ENCODE measurements at regions not wholly inside any gene's neighbourhood (a gene's known extent, or its start where the extent isn't known, plus 50 kb on each side); places are given as distances from the start of the nearest gene placed in this dataset.
"Not testable (repeated sequence)": the region's sequence is repeated elsewhere in the genome, so short reads cannot be mapped to it uniquely, and the experiment has no call there.

DNA sequence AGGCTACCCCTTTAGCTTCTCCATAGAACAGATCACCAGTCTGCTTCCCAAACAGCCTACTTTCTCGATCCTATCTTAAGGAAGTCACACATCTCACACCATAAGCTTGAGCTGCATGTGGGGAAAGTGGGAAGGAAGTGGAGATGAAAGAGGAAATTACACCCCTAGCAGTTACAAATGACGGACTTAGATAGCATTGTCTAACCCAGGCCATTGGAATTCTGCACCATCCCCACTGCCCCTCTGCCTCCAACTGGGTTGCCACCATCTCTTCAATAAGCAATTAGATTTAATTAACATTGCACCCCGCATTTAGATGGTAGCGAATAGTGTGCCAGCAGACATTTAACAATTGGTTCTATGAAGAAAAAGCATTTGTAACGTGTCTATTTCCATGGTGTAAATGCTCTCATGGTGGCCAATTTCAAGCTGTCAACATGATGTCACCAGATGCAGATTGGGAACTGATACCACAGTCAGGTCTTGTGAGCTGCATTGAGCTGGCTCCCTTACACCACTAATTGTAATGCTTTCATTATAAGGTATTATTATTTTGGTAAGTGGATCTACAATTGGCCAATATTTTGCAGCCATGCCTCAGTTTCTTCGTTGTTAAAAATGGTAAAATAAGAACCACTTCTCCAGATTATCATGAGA is 124.7 kb downstream of the CD24 start:
- DNase-seq (ENCODE audit: low read depth, low spot score) = no peak

DNA sequence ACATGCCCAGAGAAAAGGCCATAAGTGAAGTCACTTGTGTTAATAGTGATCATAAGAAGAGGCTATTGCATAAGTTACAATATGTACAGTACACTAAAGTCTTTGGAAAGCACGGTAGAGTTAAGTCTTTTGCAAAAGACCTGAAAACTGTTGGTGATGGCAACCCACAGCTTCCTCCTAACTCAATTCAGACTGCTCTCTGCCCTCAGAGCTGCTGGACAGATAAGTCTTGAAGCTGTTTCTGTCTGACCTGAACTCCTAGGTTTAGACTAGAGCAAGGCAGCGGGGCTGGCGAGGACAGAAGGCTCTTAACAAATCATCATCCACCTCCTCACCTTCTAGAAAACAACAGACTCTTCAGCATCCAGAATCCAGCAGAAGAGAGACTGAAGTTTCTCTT is 125.4 kb downstream of the CD24 start:
- DNase-seq (ENCODE audit: low read depth, low spot score) = no peak

DNA sequence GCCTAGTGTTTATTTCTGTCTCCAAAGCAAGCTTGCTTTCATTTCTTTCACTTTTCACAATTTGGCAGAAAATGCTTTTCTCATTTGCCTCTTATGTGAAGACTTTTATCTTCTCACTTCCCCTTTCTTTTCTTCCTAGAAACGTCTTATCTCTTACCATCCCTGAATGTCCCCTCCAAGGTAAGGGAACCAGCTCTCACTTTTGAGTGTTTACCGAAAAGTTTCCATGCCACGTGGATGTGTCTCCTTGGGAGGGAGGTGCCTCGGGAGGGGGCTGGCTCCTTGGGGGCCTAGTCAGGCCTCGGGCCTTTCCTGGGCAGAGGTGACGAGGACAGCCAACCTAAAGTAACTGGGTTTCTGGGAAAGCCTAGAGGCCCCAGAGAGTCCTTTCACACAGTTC is 127.4 kb downstream of the CD24 start:
- no peak for DNase-seq (ENCODE audit: low read depth, low spot score)

DNA sequence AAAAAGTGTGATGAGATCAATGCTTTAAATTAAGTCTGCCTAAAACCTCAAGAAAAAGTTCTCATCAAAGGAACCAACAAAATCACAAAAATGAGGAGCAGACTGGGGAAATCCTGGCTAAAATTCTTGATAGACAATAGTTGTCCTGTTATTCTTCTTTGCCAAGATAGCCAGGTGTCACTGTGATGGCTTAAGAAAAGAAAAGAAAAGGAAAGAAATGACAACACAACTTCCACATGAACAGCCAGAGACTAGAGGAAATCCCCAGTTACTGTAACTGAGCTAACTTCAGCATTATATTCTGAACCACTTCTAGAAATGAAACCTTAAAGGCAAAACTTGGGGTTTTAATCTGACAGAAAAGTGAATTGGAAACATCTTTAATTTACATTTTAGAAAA is 129.6 kb downstream of the CD24 start:
- DNase-seq (ENCODE audit: low read depth, low spot score) = no peak

DNA sequence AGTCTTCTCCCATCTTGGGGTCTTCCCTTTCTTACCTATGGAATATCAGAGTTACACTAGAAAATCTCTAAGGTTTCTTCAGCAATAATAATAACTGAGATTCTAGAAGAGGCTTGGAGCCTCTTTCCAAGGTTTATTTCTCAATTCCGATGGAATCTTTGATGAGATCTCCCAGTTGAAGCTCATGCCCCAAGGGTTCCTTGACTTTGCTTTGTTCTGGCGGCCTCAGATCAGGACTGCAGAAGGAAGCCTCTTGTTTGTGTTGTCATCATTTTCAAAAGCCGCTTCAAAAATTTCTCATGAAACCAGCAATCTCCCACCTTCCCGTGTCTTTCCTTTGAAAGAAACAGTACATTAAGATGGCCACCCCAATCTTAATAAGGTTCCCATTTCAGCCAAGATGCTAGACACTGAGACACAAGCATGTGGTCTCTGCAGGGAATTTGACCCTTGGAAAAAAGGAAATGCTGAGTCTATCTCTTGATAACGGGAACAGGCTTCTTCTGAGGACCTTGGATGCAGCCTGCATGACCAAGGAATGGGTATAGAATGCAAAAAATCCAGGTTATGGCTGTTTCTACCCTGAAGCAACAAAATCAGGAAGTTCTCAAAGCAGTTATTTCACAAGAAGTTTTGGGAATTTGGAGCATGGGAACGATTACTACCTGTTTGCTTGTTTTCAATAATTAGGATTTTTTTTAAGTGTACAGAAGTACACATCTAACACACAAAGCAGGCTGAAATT is 141.6 kb downstream of the CD24 start:
- no peak for DNase-seq (ENCODE audit: low read depth, low spot score)

DNA sequence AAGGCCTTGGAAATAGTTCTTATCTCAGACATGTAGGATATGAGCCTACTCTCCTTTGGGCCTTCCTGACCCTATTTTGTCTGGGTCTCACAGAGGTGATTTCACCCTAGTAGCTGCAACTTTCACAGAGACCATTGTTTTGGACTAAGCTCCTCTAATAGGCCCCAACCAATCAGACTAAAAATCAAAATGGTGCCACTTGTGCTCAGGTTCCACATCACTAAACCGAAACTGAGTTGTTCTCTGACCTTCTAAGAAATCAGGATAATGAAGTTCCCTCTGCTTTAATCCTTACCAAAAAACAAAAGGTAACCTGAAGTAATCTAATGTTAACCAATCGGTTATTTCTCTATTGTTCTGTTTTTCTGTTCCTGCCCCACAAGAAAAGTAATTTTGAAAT is 143.6 kb downstream of the CD24 start:
- DNase-seq (ENCODE audit: low read depth, low spot score) = no peak

DNA sequence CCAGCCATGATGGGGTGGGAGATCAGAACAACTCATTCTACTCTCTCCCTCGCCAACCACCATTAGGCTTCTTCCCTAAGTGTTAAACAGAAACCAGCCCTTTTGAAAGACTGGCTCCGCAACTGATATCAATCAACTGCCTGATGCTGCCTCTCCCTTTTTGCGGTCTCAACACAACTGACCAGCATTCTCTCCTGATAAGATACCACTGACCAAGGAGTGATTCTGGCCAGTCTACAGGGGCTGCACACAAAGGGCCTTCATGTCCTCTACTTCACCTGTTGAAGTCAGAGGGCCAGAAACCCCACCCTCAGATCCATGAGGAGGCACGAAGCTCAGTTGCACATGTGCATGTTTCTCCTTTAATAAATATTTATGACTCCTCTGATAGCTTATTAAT is 145.1 kb downstream of the CD24 start:
- no peak for DNase-seq (ENCODE audit: low read depth, low spot score)

DNA sequence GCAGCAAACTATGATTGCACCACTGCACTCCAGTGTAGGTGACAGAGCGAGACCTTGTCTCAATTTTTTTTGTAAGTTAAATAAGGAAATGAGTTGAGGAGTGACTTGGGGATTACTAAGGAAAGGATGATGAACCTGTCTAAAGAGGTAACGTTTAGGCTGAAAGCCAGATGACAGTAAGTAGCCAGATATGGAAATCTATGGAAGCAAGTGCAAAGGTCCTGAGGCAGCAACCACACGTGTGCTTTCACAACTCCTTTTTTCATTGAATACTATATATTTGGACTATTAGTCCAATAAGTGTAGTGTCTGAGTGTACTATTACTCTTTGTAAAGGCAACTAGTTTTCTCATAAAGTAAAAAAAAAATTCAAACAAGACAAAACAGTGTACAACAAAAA is 147.4 kb downstream of the CD24 start:
- DNase-seq (ENCODE audit: low read depth, low spot score) = no peak

DNA sequence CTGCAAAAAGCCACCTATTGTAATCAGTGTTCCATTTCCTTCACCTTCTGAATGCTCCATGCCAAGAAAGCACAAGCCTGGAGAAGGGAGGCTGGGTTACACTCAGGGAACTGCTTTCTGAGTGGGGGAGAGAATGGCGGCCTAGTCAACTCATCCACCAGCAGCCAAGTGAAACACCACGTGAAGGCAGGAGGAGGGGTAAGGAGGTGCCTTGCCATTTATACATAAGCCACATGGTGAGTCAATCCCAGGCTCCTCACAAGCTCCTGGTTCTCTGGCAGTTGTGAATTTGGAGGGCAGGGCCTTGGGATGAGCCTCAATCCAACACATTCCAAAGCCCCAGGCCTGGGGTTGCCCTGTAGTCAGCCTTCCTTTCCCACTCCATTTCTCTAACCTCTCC is 149.4 kb downstream of the CD24 start:
- DNase-seq (ENCODE audit: low read depth, low spot score) = no peak

DNA sequence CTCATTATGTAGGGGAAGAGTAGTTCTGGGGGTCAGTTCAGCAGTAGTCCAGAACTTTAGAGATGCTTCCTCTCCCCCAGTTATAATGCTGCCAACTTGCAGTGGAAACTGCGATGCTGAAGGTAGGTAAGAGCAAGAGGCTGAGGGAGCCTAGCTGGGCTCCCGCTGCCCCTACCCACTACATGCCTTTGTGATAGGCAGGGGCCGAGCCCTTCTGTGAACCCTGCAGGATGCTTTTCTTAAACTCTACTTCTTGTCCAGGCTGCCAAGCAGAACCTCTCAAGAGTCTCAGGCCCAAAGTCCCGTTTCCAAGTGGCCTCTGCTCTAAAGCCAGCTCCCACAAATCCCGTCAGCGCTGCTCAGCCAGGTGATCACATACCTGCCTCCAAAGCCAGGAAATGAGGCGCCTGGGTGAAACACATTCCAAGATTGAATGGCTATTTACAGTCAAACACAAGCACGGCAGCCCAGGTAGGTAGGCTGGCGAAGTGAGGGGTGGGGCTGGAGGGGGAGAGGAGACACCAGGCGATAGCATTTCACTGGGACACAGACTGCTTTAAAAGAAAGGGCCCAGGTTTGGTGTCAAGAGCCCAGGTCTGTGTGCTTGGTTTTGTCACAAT is 150.7 kb downstream of the CD24 start:
- peak; percentile 75 for DNase-seq (ENCODE audit: low read depth, low spot score)

DNA sequence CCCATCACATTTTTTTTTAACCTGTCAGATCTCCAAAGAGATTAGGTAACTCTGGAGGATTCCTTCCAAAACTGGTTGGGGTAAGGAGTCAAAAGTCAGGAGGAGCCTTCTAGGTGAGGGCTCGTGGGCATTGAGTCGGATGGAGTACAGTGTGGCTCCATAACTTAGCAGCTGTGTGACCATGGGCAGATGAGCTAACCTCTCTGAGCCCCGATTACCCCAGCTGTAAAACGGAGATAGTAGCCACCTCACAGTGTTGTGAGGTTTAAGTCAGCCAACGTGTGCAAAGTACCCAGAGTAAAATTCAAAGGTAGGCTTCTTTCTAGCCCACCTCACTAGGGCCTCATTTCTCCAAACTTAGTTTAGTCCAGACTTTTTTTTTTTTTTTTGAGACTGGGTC is 151.5 kb downstream of the CD24 start:
- no peak for DNase-seq (ENCODE audit: low read depth, low spot score)

DNA sequence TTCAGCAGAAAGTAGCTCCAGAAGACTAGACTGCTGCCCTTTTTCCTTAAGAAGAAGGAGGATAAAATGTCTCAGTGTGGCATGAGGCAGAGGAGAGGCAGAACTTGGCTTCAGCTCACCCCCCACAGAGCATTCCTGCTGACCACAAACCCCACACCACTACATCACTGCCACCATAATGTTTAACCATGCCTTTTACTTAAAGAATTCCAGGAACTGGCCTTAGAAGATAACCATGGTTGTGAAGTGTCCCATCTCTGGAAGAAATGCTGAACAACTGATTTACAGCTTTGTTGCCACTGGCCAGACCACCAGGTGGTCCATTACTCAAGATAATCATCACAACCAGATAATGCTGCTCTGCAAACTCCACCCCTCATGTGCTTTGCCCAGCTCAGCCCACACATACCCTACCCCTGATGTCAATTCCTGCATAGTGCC is 154.1 kb downstream of the CD24 start:
- DNase-seq (ENCODE audit: low read depth, low spot score) = no peak

DNA sequence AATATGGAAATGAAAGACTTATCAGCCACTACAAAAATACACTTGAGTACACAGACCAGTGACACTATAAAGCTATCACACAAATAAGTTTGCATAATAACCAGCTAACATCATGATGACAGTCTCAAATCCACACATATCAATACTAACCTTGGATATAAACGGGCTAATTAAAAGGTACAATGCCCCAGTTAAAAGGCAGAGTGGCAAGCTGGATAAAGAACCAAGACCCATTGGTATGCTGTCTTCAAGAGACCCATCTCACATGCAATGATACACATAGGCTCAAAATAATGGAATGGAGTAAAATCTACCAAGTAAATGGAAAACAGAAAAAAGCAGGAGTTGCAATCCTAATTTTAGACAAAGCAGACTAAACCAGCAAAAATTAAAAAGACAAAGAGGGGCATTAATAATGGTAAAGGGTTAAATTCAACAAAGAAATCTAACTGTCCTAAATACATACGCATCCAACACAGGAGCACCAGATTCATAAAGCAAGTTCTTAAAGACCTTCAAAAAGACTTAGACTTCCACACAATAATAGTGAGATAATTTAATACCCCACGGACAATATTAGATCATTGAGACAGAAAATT is 163.3 kb downstream of the CD24 start:
- no peak for DNase-seq (ENCODE audit: low read depth, low spot score)

DNA sequence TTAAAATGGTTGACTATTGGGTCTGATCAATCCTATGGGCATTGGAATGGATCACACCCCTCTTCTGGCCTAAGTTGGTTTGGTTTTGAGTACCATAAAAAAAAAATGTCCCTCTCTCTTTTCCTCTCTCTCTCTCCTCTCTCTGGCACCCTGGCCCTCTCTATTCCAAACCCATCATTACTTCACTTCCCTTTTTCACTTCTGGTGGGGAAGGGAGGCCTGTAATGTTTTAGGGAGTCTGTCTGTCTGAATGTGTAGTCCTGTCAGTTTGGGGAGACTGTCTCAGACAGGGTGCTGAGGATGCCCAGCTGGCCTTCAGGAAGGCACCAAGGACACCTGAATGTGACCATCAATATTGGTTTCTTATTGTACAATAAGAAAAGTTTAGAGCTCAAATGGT is 165.8 kb downstream of the CD24 start:
- DNase-seq (ENCODE audit: low read depth, low spot score) = no peak

DNA sequence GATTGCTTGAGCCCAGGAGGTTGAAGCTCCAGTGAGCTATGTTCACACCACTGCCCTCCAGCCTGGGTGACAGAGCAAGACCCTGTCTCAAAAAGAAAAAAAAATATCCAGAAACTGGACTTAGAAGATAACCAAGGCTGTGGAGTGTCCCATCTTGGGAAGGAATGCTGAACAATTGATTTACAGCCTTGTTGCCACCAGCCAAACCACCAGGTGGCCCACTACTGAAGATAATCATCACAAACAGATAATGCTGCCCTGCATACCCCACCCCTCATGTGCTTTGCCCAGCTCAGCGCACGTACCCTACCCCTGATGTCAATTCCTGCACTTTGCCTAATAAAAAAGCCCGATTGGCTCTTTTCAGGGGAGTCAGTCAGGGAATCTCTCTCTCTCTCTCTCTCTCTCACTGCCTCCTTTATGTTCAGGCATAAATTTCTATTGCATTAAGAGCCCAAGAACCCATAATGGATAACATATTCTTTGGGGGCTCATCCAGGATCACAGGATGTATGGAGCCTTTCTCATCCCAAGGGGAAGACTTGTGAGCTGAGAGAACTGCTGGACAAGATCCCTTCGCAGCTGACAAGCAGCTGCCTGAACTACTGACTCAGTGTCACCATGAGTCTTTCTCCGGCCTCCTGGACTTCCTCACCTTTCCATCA is 166.4 kb downstream of the CD24 start:
- DNase-seq (ENCODE audit: low read depth, low spot score) = no peak

DNA sequence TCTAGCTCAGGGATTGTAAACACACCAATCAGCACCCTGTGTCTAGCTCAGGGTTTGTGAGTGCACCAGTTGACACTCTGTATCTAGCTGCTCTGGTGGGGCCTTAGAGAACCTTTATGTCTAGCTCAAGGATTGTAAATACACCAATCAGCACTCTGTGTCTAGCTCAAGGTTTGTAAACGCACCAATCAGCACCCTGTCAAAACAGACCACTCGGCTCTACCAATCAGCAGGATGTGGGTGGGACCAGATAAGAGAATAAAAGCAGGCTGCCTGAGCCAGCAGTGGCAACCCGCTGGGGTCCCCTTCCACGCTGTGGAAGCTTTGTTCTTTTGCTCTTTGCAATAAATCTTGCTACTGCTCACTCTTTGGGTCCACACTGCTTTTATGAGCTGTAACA is 168.3 kb downstream of the CD24 start:
- DNase-seq (ENCODE audit: low read depth, low spot score) = not testable (repeated sequence)

DNA sequence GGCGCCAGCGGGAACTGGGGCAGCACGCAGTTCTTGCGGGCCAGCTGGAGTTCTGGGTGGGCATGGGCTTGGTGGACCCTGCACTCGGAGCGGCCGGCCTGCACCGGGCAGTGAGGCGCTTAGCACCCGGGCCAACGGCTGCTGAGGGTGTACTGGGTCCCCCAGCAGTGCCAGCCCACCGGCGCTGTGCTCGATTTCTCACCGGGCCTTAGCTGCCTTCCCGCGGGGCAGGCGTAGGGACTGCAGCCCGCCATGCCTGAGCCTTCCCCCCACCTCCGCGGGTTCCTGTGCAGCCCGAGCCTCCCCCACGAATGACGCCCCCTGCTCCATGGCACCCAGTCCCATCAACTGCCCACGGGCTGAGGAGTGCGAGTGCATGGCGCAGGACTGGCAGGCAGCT is 168.8 kb downstream of the CD24 start:
- DNase-seq (ENCODE audit: low read depth, low spot score) = no peak

DNA sequence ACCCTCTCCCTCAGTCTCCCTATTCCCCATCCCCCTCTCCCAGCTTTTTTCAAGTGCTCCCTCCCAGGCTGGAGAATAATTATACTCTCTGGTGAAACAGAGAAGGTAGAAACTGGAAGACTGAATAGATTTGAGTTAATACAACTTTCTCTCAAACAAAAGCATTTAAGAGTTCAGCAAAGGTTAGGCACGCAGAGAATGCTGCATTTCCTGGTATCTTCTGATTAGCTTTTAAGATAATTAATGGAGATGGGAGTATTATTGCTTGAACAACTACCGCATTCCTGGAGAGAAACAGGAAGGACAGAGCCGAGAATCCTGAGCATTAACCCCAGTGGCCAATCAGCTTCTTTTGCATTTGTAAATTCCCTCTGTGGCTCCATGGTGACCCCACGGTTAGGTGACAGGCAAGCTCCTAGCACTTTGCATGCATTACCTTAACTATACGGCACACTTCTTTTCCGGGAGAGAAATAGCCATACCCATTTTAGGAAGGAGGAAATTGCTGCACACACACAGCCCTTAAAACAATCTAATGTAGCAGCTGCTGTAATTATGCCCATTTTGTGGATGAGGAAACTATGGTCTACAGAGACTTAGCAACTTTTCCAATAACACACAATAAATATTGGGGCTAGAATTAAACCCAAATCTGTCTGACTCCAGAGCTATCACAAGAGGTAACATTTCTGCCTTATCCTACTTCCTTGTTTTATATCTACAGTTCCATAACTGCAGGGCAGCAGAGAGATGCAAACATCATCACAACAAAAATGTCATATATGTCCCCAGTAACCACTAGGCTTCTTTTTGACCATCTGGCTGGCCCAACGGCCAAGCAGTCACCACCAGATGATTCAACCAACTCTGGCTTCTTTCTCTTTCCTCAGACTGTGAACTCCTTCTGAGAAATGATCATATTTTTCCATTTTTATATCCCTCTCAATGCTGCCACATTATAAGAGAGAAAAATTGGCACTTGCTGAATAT is 169.9 kb downstream of the CD24 start:
- DNase-seq (ENCODE audit: low read depth, low spot score) = peak; percentile 90

DNA sequence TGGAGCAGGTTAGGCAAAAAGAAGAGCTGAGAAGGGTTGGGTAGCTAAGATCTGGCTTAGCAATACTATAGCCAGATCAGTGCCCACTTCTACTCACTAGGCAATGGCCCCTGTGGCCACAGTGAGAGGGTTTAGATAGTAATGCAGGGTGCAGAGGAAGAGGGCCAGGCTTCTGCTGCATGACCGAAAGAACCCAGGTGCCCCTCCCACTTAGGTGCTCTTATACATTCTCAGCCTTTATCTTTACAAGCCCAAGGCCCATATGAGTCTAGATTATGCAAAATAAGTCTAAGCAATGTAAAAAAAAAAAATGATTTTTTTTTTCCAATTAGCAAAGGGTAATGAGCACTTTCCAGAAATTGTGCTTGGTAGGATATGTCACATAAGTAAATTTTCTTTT is 171.3 kb downstream of the CD24 start:
- no peak for DNase-seq (ENCODE audit: low read depth, low spot score)

DNA sequence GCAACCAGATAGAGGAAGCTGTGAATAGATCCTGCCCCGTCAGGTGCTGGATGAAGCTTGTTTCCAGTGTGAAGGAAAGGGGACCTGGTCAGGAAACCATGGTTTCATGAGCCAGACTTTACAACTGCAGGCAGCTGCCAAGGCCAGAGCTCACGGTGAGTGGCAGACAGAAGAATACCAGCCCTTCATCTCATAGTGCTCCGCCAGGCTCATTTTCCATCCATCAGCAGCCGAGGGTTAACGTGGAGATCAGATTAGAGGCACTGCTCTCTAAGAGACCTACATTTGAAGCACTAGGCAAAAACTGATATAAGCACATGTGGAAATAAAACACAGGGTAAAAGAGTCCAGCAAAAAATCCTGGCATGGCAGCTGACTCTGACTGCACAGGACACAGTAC is 172.4 kb downstream of the CD24 start:
- DNase-seq (ENCODE audit: low read depth, low spot score) = no peak

DNA sequence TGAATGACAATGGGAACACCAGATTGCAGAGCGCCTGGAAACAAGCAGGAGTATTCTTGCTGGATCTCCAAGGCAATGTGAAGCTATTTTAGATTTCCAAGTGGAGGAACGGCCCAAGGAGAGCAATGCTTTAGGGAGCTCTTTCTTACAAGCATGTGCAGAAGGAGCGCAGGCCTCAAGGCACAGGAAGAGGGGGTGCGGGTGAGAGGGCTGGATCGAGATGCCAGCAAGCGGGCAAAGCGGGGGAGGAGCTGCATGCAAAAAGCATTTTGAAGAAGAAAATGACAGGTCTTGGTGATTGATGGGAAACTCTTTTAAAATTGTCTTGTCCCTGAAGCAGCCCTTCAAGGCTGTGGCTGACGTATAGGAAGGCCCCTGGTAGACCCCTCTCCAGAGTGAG is 171.9 kb downstream of the QRSL1 start:
- no peak for DNase-seq (ENCODE audit: low read depth, low spot score)
